Spleen (tissue), 7 donors: ENCODE measurements at regions not wholly inside any gene's neighbourhood (a gene's known extent, or its start where the extent isn't known, plus 50 kb on each side); places are given as distances from the start of the nearest gene placed in this dataset.

ENCODE experiments used
- POLR2A ChIP-seq, 3 donors: fragments of 450-650 bp; IDR thresholded peaks; one replicate each; pipeline ENCODE4 v1.5.1; 2017; ENCODE audit warnings: antibody characterized with exemption in 3 of 3, mild to moderate bottlenecking in 1 of 3
- TF ChIP-seq, protein P1 (sequence below), 11 experiments: fragments of 200-600 bp in 7 of 11; fragments of 450-650 bp in 4 of 11; sonication (generic) in 4 of 11; IDR thresholded peaks in 8 of 11; conservative IDR thresholded peaks in 3 of 11; 1 replicate in 7 of 11; 2 replicates in 4 of 11; pipeline versions ENCODE4 v1.4.0 to v1.8.0; 2016 to 2021; ENCODE audit warnings: antibody characterized with exemption in 11 of 11, inconsistent platforms in 4 of 11, mild to moderate bottlenecking in 1 of 11
- donor health status: DM: no; HTN: no; CAD: no; lungs with moderate emphysema.
- donor health status: DM: no; HTN: no; CAD: no.
- donor health status: DM: no; HTN: no; CAD: no.

GRCh38 chr13:70544706-70545105 is 436.5 kb upstream of the KLHL1 start:
- TF ChIP-seq, protein P1, sequence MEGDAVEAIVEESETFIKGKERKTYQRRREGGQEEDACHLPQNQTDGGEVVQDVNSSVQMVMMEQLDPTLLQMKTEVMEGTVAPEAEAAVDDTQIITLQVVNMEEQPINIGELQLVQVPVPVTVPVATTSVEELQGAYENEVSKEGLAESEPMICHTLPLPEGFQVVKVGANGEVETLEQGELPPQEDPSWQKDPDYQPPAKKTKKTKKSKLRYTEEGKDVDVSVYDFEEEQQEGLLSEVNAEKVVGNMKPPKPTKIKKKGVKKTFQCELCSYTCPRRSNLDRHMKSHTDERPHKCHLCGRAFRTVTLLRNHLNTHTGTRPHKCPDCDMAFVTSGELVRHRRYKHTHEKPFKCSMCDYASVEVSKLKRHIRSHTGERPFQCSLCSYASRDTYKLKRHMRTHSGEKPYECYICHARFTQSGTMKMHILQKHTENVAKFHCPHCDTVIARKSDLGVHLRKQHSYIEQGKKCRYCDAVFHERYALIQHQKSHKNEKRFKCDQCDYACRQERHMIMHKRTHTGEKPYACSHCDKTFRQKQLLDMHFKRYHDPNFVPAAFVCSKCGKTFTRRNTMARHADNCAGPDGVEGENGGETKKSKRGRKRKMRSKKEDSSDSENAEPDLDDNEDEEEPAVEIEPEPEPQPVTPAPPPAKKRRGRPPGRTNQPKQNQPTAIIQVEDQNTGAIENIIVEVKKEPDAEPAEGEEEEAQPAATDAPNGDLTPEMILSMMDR (IDR thresholded peaks at IDR 0.05 in 8 of 11, conservative IDR thresholded peaks at IDR 0.05 in 3 of 11) = no peak
- no peak for TF ChIP-seq POLR2A (IDR thresholded peaks at IDR 0.05)
